ENCODE measurements at regions not wholly inside any gene's neighbourhood (a gene's known extent, or its start where the extent isn't known, plus 50 kb on each side); places are given as distances from the start of the nearest gene placed in this dataset.

DNA sequence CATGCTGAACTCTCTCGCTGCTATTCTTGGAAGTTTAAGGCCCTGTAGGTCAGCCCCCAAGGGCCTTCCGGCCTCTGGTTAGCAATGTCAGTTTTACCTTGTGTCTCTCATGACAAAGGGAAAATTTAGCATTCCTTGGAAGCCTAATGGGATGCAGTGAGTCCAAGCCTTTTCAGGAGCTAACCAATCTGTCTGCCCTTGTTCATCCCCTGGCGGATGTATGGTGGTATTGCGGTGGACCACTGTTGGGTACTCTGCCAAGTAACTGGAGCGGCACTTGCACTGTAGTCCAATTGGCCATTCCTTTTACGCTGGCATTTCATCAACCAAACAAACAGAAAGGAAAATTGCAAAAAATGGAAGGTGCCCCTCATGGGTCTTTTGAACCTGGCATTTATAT, 318.4 kb upstream of the NMUR2 start:
- no peak for TF ChIP-seq POLR2A (IDR thresholded peaks at IDR 0.05)
- TF ChIP-seq, protein P1, sequence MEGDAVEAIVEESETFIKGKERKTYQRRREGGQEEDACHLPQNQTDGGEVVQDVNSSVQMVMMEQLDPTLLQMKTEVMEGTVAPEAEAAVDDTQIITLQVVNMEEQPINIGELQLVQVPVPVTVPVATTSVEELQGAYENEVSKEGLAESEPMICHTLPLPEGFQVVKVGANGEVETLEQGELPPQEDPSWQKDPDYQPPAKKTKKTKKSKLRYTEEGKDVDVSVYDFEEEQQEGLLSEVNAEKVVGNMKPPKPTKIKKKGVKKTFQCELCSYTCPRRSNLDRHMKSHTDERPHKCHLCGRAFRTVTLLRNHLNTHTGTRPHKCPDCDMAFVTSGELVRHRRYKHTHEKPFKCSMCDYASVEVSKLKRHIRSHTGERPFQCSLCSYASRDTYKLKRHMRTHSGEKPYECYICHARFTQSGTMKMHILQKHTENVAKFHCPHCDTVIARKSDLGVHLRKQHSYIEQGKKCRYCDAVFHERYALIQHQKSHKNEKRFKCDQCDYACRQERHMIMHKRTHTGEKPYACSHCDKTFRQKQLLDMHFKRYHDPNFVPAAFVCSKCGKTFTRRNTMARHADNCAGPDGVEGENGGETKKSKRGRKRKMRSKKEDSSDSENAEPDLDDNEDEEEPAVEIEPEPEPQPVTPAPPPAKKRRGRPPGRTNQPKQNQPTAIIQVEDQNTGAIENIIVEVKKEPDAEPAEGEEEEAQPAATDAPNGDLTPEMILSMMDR (IDR thresholded peaks at IDR 0.05), result no peak

Measured in Peyer's patch (tissue), 4 donors.